Tibial nerve (tissue), 4 donors: ENCODE measurements at regions not wholly inside any gene's neighbourhood (a gene's known extent, or its start where the extent isn't known, plus 50 kb on each side); places are given as distances from the start of the nearest gene placed in this dataset.

Experiments used
- EP300 ChIP-seq, 2 donors: sonication (generic); formaldehyde crosslinking; IDR thresholded peaks; one replicate each; pipeline ENCODE4 v1.6.1; 2017; ENCODE audit warnings: antibody characterized with exemption in 2 of 2, mild to moderate bottlenecking in 1 of 2
- POLR2A ChIP-seq, 2 donors: fragments of 450-650 bp; IDR thresholded peaks; one replicate each; pipeline ENCODE4 v1.6.1; 2017; ENCODE audit warnings: antibody characterized with exemption in 2 of 2, mild to moderate bottlenecking in 2 of 2, moderate library complexity in 2 of 2
- TF ChIP-seq, protein P1 (sequence below), 5 experiments: fragments of 200-600 bp in 3 of 5; fragments of 450-650 bp in 2 of 5; sonication (generic) in 3 of 5; IDR thresholded peaks; one replicate each; pipeline ENCODE4 v1.5.1; 2016 to 2019; ENCODE audit warnings: antibody characterized with exemption in 5 of 5, mild to moderate bottlenecking in 3 of 5, moderate library complexity in 2 of 5

GRCh38 chr18:7358989-7359726 lies 128.3 kb downstream of the LRRC30 start:
- no peak for TF ChIP-seq EP300 (IDR thresholded peaks at IDR 0.05)
- TF ChIP-seq, protein P1, sequence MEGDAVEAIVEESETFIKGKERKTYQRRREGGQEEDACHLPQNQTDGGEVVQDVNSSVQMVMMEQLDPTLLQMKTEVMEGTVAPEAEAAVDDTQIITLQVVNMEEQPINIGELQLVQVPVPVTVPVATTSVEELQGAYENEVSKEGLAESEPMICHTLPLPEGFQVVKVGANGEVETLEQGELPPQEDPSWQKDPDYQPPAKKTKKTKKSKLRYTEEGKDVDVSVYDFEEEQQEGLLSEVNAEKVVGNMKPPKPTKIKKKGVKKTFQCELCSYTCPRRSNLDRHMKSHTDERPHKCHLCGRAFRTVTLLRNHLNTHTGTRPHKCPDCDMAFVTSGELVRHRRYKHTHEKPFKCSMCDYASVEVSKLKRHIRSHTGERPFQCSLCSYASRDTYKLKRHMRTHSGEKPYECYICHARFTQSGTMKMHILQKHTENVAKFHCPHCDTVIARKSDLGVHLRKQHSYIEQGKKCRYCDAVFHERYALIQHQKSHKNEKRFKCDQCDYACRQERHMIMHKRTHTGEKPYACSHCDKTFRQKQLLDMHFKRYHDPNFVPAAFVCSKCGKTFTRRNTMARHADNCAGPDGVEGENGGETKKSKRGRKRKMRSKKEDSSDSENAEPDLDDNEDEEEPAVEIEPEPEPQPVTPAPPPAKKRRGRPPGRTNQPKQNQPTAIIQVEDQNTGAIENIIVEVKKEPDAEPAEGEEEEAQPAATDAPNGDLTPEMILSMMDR (IDR thresholded peaks at IDR 0.05) = no peak
- TF ChIP-seq POLR2A (IDR thresholded peaks at IDR 0.05) = no peak
